Right atrium auricular region (tissue), 2 donors: ENCODE measurements at regions not wholly inside any gene's neighbourhood (a gene's known extent, or its start where the extent isn't known, plus 50 kb on each side); places are given as distances from the start of the nearest gene placed in this dataset.

Source experiments
- DNase-seq: peaks from one replicate; pipeline ENCODE4 v3.0.0-alpha.2; 2019; ENCODE audit warnings: low spot score
- H3K27ac ChIP-seq, 2 donors: fragments of 200-600 bp; sonication (generic); 1 replicate in 1 of 2; 2 replicates in 1 of 2; pipeline ENCODE4 v1.5.1; 2016 to 2019
- H3K27me3 ChIP-seq, 2 donors: fragments of 200-600 bp; sonication (generic); one replicate each; pipeline versions ENCODE4 v1.5.1 to v1.6.0; 2017 to 2019
- H3K36me3 ChIP-seq: fragments of 200-600 bp; sonication (generic); one replicate; pipeline ENCODE4 v1.5.1; 2016
- H3K4me1 ChIP-seq, 2 donors: fragments of 200-600 bp; sonication (generic); one replicate each; pipeline versions ENCODE4 v1.5.1 to v1.6.0; 2017 to 2019
- H3K4me3 ChIP-seq, 2 donors: fragments of 200-600 bp; sonication (generic); 1 replicate in 1 of 2; 2 replicates in 1 of 2; pipeline ENCODE4 v1.5.1; 2017 to 2019; ENCODE audit warnings: mild to moderate bottlenecking in 1 of 2, moderate library complexity in 1 of 2
- H3K9me3 ChIP-seq, 2 donors: fragments of 200-600 bp; sonication (generic); one replicate each; pipeline ENCODE4 v1.5.1; 2019
- TF ChIP-seq, protein P1 (sequence below), 2 donors: fragments of 200-600 bp; sonication (generic); IDR thresholded peaks; one replicate each; pipeline ENCODE4 v1.5.1; 2019; ENCODE audit warnings: antibody characterized with exemption in 2 of 2

DNA sequence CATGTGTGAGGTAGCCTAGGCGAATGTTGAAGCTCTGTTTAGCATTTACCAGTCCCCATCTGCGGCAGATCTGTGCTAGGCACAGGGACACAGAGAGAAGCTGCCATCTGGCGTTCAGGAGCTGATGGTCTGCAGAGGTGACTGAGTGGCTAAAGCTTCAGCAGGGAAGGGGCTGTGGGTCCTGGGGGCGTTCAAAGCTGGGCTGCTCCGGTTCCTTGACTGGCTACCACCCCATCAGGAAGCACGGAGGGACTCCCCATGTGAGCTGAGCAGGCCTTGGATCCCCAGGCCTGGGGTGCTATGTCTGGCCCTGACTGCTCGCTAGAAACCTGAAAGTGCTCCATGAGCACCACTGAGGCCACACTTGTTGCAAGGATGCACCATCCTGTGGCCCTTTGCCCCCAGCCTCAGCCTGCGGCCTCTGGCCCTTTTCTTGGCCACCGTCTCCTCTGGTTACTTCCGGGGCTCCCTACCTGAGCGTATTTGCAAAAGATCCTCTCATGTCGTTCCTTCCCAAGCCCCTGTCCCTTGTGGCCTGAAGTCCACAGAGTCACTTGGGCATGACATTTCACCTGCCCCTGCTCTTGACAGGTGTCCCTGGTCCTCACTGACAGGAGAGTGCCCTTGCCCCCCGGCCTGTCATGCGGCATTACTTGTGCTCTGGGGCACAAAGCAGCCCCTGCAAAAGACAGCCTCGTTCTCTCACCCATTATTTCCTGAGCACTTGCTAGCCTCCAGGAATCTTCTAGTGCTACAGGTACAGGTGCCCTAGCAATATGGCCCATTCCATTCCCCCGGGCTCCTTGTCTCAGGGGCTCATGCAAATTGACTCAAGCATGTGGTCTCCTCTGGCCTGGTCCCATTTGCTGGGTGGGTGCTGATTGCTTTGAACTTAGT, 108.1 kb downstream of the GLRX3 start:
- no peak overlapping the region for H3K4me3 ChIP-seq
- TF ChIP-seq, protein P1, sequence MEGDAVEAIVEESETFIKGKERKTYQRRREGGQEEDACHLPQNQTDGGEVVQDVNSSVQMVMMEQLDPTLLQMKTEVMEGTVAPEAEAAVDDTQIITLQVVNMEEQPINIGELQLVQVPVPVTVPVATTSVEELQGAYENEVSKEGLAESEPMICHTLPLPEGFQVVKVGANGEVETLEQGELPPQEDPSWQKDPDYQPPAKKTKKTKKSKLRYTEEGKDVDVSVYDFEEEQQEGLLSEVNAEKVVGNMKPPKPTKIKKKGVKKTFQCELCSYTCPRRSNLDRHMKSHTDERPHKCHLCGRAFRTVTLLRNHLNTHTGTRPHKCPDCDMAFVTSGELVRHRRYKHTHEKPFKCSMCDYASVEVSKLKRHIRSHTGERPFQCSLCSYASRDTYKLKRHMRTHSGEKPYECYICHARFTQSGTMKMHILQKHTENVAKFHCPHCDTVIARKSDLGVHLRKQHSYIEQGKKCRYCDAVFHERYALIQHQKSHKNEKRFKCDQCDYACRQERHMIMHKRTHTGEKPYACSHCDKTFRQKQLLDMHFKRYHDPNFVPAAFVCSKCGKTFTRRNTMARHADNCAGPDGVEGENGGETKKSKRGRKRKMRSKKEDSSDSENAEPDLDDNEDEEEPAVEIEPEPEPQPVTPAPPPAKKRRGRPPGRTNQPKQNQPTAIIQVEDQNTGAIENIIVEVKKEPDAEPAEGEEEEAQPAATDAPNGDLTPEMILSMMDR (IDR thresholded peaks at IDR 0.05) = no peak

DNA sequence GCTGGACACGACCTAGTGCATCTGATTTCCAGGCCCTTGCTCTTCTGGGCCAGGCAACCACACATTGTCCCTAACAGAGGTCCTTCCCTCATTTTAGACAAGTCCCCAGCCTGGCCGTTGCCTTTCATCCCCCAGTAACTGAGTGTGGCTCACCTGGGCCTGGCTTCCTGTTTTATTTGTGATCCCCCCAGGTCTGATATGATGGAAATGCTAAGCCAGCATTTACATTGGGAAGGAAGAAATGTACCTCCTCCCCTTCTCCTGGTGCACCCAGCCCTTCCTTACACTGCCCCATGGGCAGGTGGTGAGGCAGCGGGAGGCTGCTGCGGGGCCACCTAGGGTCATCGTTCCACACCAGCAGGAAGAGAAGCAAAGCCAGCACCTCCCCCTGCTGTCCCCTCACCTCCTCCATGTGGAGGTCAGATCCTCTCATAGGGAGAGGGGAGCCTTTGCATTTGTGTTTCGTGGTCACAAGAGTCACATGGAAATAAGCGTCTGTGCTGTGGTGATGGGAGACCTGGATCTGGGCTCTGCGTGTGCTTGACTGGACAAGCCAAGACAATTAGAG, 108.8 kb downstream of the GLRX3 start:
- Histone ChIP-seq H3K4me3 (no peak overlapping the region), H3K36me3 (no peaks in the 10 kb centered on the region), H3K4me1 (no peaks in the 10 kb centered on the region), H3K27ac (no peak overlapping the region), H3K27me3 (no peaks in the 10 kb centered on the region), H3K9me3 (peaks cover 0 to 22% of the 10 kb centered on the region in 2 donors)
- DNase-seq = peak; percentile 11
- TF ChIP-seq, protein P1 (IDR thresholded peaks at IDR 0.05) = no peak

More for the DNA sequence above, 108.1 kb downstream of the GLRX3 start:
- DNase-seq = peak; percentile 30
- H3K27me3 ChIP-seq = no peaks in the 10 kb centered on the region
- H3K4me1 ChIP-seq = no peaks in the 10 kb centered on the region
- H3K27ac ChIP-seq = no peak overlapping the region
- H3K36me3 ChIP-seq = no peaks in the 10 kb centered on the region
- peaks cover 0 to 22% of the 10 kb centered on the region in 2 donors for H3K9me3 ChIP-seq

DNA sequence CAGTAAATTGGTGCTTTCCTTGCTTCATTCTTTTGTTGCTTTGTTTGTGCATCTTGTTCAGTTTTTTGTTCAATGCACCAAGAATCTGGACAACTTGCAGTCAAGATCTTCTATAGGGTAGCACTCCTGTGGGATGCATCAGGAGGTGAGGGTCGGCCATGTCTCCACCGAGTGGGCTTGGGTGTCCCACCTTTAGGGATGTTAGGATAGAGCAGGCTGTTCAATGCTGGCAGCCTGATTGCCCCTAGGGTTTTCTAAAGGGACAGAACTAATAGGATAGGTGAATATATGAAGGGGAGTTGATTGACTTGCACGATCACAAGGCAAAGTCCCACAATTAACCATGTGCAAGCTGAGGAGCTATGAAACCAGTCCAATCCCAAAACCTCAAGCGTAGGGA, 109.9 kb downstream of the GLRX3 start:
- Histone ChIP-seq H3K9me3 (peaks cover 0 to 11% of the 10 kb centered on the region in 2 donors), H3K27me3 (no peaks in the 10 kb centered on the region), H3K27ac (no peak overlapping the region), H3K4me1 (no peaks in the 10 kb centered on the region), H3K4me3 (no peak overlapping the region), H3K36me3 (no peaks in the 10 kb centered on the region)
- peak; percentile 42 for DNase-seq
- TF ChIP-seq, protein P1 (IDR thresholded peaks at IDR 0.05) = no peak

DNA sequence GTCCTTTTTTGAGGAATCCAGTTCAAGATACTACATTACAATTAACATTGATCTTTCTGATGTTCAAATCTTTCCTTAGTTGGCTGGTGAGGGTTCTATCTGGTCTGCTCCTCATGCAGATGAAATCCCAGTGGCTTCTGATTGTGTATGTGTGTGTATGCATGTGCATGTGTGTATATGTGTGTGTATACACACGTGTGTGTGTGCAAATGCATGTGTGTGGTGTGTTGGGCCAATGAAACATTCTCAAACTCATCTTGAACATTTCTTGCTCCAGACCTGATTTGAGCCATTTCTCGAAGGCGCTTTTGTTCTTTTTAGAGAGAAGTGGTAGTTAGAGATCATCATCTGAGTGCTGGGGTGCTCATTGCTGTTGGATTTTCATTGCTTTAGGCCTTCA, 113.9 kb downstream of the GLRX3 start:
- no peaks in the 10 kb centered on the region for H3K4me1 ChIP-seq
- no peaks in the 10 kb centered on the region for H3K9me3 ChIP-seq
- TF ChIP-seq, protein P1 (IDR thresholded peaks at IDR 0.05) = no peak
- no peak overlapping the region for H3K27ac ChIP-seq
- no peaks in the 10 kb centered on the region for H3K27me3 ChIP-seq
- H3K4me3 ChIP-seq = no peak overlapping the region
- H3K36me3 ChIP-seq = no peaks in the 10 kb centered on the region
- DNase-seq = no peak

DNA sequence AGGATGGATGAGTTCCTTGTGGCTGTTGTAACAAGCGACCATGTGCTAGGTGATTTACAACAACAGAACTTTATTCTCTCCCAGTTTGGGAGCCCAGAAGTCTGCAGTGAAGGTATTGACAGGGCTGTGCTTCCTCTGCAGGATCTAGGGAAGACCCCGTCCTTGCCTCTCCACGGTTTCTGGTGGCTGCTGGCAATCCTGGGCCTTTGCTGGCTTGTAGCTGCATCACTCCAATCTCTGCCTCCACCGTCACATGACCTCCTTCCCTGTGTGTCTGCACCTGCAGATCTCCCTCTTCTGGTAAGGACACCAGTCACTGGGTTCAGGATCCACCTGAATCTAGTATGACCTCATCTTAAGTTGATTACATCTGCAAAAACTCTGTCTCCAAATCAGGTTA, 115.6 kb downstream of the GLRX3 start:
- DNase-seq = peak; percentile 11
- Histone ChIP-seq H3K4me1 (no peaks in the 10 kb centered on the region), H3K4me3 (no peak overlapping the region), H3K27me3 (no peaks in the 10 kb centered on the region), H3K36me3 (no peaks in the 10 kb centered on the region), H3K9me3 (no peaks in the 10 kb centered on the region), H3K27ac (no peak overlapping the region)
- TF ChIP-seq, protein P1 (IDR thresholded peaks at IDR 0.05) = no peak
